ENCODE measurements at regions not wholly inside any gene's neighbourhood (a gene's known extent, or its start where the extent isn't known, plus 50 kb on each side); places are given as distances from the start of the nearest gene placed in this dataset.

GRCh38 chr15:27693280-27693679 lies 405.8 kb downstream of the OCA2 start:
- 86 to 88% methylated on average over 2 of the region's 2 CpGs for whole genome bisulfite sequencing, 2 donors
- Histone ChIP-seq H3K4me1 (ENCODE audit: control insufficient read depth in 5 of 5, insufficient read depth in 5 of 5, low read length in 5 of 5) (peaks cover 0 to 8% (median 0%) of the 10 kb centered on the region in 5 donors), H3K9ac (ENCODE audit: insufficient read depth in 1 of 2, low read length in 2 of 2) (no peak overlapping the region), H3K4me3 (no peak overlapping the region), H3K36me3 (ENCODE audit: control insufficient read depth in 4 of 4, insufficient read depth in 4 of 4, low read length in 4 of 4) (no peaks in the 10 kb centered on the region), H3K9me3 (ENCODE audit: control insufficient read depth in 4 of 4, insufficient read depth in 3 of 4, low read length in 3 of 4) (peaks cover 0 to 8% (median 0%) of the 10 kb centered on the region in 4 donors), H3K27ac (ENCODE audit: low read depth in 1 of 2, low read length in 1 of 2) (no peak overlapping the region), H3K27me3 (ENCODE audit: control insufficient read depth in 3 of 3, insufficient read depth in 3 of 3, low read length in 2 of 3) (no peaks in the 10 kb centered on the region)
- no peak for DNase-seq
- ATAC-seq (ENCODE audit: insufficient read depth, low FRiP score) = no peak
- TF ChIP-seq CTCF (IDR thresholded peaks at IDR 0.05; ENCODE audit: control extremely low read depth, extremely low read depth) = no peak

- Histone ChIP-seq H3K4me3 (no peak overlapping the region), H3K9ac (ENCODE audit: insufficient read depth in 1 of 2, low read length in 2 of 2) (no peak overlapping the region), H3K36me3 (ENCODE audit: control insufficient read depth in 4 of 4, insufficient read depth in 4 of 4, low read length in 4 of 4) (no peaks in the 10 kb centered on the region), H3K27ac (ENCODE audit: low read depth in 1 of 2, low read length in 1 of 2) (no peak overlapping the region), H3K27me3 (ENCODE audit: control insufficient read depth in 3 of 3, insufficient read depth in 3 of 3, low read length in 2 of 3) (no peaks in the 10 kb centered on the region), H3K9me3 (ENCODE audit: control insufficient read depth in 4 of 4, insufficient read depth in 3 of 4, low read length in 3 of 4) (peaks cover 0 to 8% (median 0%) of the 10 kb centered on the region in 4 donors), H3K4me1 (ENCODE audit: control insufficient read depth in 5 of 5, insufficient read depth in 5 of 5, low read length in 5 of 5) (peaks cover 0 to 8% (median 0%) of the 10 kb centered on the region in 5 donors)
- no peak for DNase-seq
- no peak for TF ChIP-seq CTCF (IDR thresholded peaks at IDR 0.05; ENCODE audit: control extremely low read depth, extremely low read depth)
- WGBS, 2 donors = 94% methylated on average over 5 of the region's 5 CpGs
- no peak for ATAC-seq (ENCODE audit: insufficient read depth, low FRiP score)
These were observed 406.7 kb downstream of the OCA2 start for GRCh38 chr15:27692438-27692837.

- ATAC-seq (ENCODE audit: insufficient read depth, low FRiP score) (no peak), DNase-seq (no peak)
- H3K9me3 ChIP-seq (ENCODE audit: control insufficient read depth in 4 of 4, insufficient read depth in 3 of 4, low read length in 3 of 4) = peaks cover 0 to 4% (median 0%) of the 10 kb centered on the region in 4 donors
- WGBS, 2 donors = 68 to 80% methylated on average over 5 of the region's 5 CpGs
- H3K9ac ChIP-seq (ENCODE audit: insufficient read depth in 1 of 2, low read length in 2 of 2) = no peak overlapping the region
- TF ChIP-seq CTCF (IDR thresholded peaks at IDR 0.05; ENCODE audit: control extremely low read depth, extremely low read depth) = no peak
- H3K4me1 ChIP-seq (ENCODE audit: control insufficient read depth in 5 of 5, insufficient read depth in 5 of 5, low read length in 5 of 5) = peaks cover 0 to 6% (median 0%) of the 10 kb centered on the region in 5 donors
- H3K36me3 ChIP-seq (ENCODE audit: control insufficient read depth in 4 of 4, insufficient read depth in 4 of 4, low read length in 4 of 4) = no peaks in the 10 kb centered on the region
- no peaks in the 10 kb centered on the region for H3K27me3 ChIP-seq (ENCODE audit: control insufficient read depth in 3 of 3, insufficient read depth in 3 of 3, low read length in 2 of 3)
- no peak overlapping the region for H3K27ac ChIP-seq (ENCODE audit: low read depth in 1 of 2, low read length in 1 of 2)
- H3K4me3 ChIP-seq = no peak overlapping the region
These were observed 408.8 kb downstream of the OCA2 start for GRCh38 chr15:27690290-27690689.

DNA sequence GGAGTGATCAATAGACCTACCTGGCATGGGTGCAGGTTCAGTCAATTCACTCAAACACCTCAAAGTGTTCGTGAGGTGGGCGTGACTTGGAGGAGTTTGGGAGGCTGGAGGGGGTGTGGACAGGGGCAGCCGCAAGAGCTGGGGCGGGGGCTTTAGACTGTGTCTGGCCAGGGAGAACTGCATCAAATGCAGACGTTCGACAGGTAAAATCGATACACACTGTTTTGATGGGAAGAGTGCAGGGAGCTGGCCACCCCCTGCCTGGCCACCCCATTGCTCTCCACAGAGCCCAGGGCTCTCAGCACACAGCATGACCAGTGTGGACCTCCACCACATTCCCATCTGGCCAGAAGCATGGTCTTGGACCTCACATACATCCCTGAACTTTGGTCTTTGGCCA lies 412.1 kb downstream of the OCA2 start:
- no peaks in the 10 kb centered on the region for H3K27me3 ChIP-seq (ENCODE audit: control insufficient read depth in 3 of 3, insufficient read depth in 3 of 3, low read length in 2 of 3)
- H3K36me3 ChIP-seq (ENCODE audit: control insufficient read depth in 4 of 4, insufficient read depth in 4 of 4, low read length in 4 of 4) = no peaks in the 10 kb centered on the region
- ATAC-seq (ENCODE audit: insufficient read depth, low FRiP score) = no peak
- no peak for DNase-seq
- H3K27ac ChIP-seq (ENCODE audit: low read depth in 1 of 2, low read length in 1 of 2) = no peak overlapping the region
- H3K9me3 ChIP-seq (ENCODE audit: control insufficient read depth in 4 of 4, insufficient read depth in 3 of 4, low read length in 3 of 4) = no peaks in the 10 kb centered on the region
- no peak overlapping the region for H3K9ac ChIP-seq (ENCODE audit: insufficient read depth in 1 of 2, low read length in 2 of 2)
- peaks cover 0 to 5% (median 1%) of the 10 kb centered on the region in 5 donors for H3K4me1 ChIP-seq (ENCODE audit: control insufficient read depth in 5 of 5, insufficient read depth in 5 of 5, low read length in 5 of 5)
- H3K4me3 ChIP-seq = no peak overlapping the region
- TF ChIP-seq CTCF (IDR thresholded peaks at IDR 0.05; ENCODE audit: control extremely low read depth, extremely low read depth) = no peak
- WGBS, 2 donors = 79 to 91% methylated on average over 7 of the region's 7 CpGs

Data from lung (tissue), 11 donors.